ENCODE measurements at regions not wholly inside any gene's neighbourhood (a gene's known extent, or its start where the extent isn't known, plus 50 kb on each side); places are given as distances from the start of the nearest gene placed in this dataset.

DNA sequence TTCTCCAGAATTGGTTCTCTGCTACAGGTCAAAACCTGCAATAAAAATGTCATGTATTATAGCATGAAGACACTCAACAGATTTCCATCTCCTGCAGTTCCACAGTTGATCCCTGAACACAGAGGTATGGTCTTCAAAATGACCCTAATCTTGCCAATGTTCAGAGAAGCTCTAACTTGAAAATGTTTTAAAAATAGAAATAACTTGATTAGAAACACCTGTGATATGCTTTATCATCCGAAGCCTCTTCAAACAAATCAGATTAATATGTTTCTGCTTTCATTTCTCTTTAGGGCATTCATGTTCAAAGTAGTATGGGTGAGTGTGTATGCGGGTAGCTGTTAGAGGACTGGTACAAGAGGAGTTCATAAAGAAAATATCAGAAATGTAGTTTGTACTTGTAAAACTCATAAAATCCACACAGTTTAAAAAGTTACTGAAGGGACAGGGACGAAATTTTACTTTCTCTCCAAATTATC lies 60.4 kb downstream of the KCNRG start:
- Histone ChIP-seq H2BK15ac (ENCODE audit: low read depth, low read length) (no peak overlapping the region), H4K91ac (ENCODE audit: insufficient read length, low read depth, low read length) (no peak overlapping the region), H3K79me2 (ENCODE audit: insufficient read depth, low read length) (peaks cover 4% of the 10 kb centered on the region; the same call in 1 of the 2 replicates), H2BK12ac (ENCODE audit: insufficient read length, low read depth, low read length) (no peak overlapping the region), H3K4ac (ENCODE audit: low read depth, low read length) (no peak overlapping the region), H3T11ph (ENCODE audit: low read length) (no peak overlapping the region), H4K20me1 (ENCODE audit: control insufficient read depth, insufficient read depth, insufficient read length) (no peaks in the 10 kb centered on the region), H2BK5ac (ENCODE audit: insufficient read length, low read length) (no peak overlapping the region), H2BK120ac (ENCODE audit: low read depth, low read length, poor library complexity, severe bottlenecking) (no peak overlapping the region), H2AK5ac (ENCODE audit: insufficient read length, low read length) (no peak overlapping the region), H3K4me1 (ENCODE audit: insufficient read depth, low read length) (no peaks in the 10 kb centered on the region), H3K9me3 (ENCODE audit: control insufficient read depth, low read depth, low read length) (no peaks in the 10 kb centered on the region), H3K56ac (ENCODE audit: insufficient read length, low read depth, low read length) (no peak overlapping the region), H4K8ac (replicated peaks; ENCODE audit: insufficient read length, low read depth, low read length) (no peak overlapping the region), H4K5ac (ENCODE audit: insufficient read length, low read depth, low read length) (no peak overlapping the region), H3K79me1 (ENCODE audit: insufficient read depth, low read depth, low read length, poor library complexity, severe bottlenecking) (no peaks in the 10 kb centered on the region), H2BK20ac (ENCODE audit: low read depth, low read length, poor library complexity, severe bottlenecking) (no peak overlapping the region), H3K23me2 (ENCODE audit: insufficient read length, low read depth, low read length, poor library complexity, severe bottlenecking) (peaks cover 8% of the 10 kb centered on the region), H3K27ac (ENCODE audit: insufficient read length, low read depth, low read length) (no peak overlapping the region), H2AFZ (ENCODE audit: low read length) (no peak overlapping the region), H3K9ac (ENCODE audit: extremely low read depth, insufficient read length, low read length) (no peak overlapping the region), H3K18ac (ENCODE audit: insufficient read length, low read depth, low read length) (no peak overlapping the region), H3K14ac (ENCODE audit: insufficient read depth, low read length) (no peak overlapping the region), H3K23ac (ENCODE audit: insufficient read length, low read depth, low read length) (no peak overlapping the region), H3K27me3 (ENCODE audit: insufficient read depth, low read length) (no peaks in the 10 kb centered on the region), H3K4me2 (ENCODE audit: insufficient read depth, insufficient read length, low read length) (no peak overlapping the region)
- TF ChIP-seq, protein P1, sequence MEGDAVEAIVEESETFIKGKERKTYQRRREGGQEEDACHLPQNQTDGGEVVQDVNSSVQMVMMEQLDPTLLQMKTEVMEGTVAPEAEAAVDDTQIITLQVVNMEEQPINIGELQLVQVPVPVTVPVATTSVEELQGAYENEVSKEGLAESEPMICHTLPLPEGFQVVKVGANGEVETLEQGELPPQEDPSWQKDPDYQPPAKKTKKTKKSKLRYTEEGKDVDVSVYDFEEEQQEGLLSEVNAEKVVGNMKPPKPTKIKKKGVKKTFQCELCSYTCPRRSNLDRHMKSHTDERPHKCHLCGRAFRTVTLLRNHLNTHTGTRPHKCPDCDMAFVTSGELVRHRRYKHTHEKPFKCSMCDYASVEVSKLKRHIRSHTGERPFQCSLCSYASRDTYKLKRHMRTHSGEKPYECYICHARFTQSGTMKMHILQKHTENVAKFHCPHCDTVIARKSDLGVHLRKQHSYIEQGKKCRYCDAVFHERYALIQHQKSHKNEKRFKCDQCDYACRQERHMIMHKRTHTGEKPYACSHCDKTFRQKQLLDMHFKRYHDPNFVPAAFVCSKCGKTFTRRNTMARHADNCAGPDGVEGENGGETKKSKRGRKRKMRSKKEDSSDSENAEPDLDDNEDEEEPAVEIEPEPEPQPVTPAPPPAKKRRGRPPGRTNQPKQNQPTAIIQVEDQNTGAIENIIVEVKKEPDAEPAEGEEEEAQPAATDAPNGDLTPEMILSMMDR (conservative IDR thresholded peaks at IDR 0.05), result no peak
- no CpG with 5 or more reads among the region's 3 CpGs for WGBS (ENCODE audit: extremely low coverage, insufficient read length, low lambda C conversion rate)
- no peaks in the 10 kb centered on the region for H3K9me3 Mint-ChIP-seq
- H3K36me3 Mint-ChIP-seq (ENCODE audit: insufficient read depth in 1 of 3, low read depth in 3 of 3), result peaks cover 0 to 2% (median 0%) of the 10 kb centered on the region in 3 experiments; a peak in 1 of 7 replicates
- peak overlapping the region in 1 of 3 experiments; percentile 22; a peak in 1 of 7 replicates for H3K27ac Mint-ChIP-seq
- no peak for DNase-seq
- peaks cover 3% of the 10 kb centered on the region; the same call in 1 of the 2 replicates for H3K27me3 Mint-ChIP-seq (ENCODE audit: low read depth)
- H3K4me1 Mint-ChIP-seq, result peaks cover 19 to 24% of the 10 kb centered on the region in 2 experiments
- no peak overlapping the region for H3K4me3 Mint-ChIP-seq

Data from H9 (cell line).